ENCODE measurements at regions not wholly inside any gene's neighbourhood (a gene's known extent, or its start where the extent isn't known, plus 50 kb on each side); places are given as distances from the start of the nearest gene placed in this dataset.

- Mint-ChIP-seq H3K4me1 (no peaks in the 10 kb centered on the region), H3K27me3 (peaks cover 5% of the 10 kb centered on the region), H3K9me3 (ENCODE audit: insufficient read depth) (no peaks in the 10 kb centered on the region), H3K4me3 (no peak overlapping the region), H3K27ac (no peak overlapping the region)
- Histone ChIP-seq H3K27ac (ENCODE audit: low read length in 2 of 2) (no peak overlapping the region), H4K20me1 (ENCODE audit: control insufficient read depth, insufficient read depth, low read length, poor library complexity, severe bottlenecking) (no peaks in the 10 kb centered on the region), H2AFZ (ENCODE audit: insufficient read depth, low read depth, low read length, poor library complexity, severe bottlenecking) (no peak overlapping the region), H3K36me3 (replicated peaks in 1 of 2; ENCODE audit: control extremely low read depth in 1 of 2, control insufficient read depth in 1 of 2, extremely low read depth in 1 of 2, insufficient read depth in 2 of 2, low read length in 1 of 2) (no peaks in the 10 kb centered on the region), H3K4me3 (ENCODE audit: control extremely low read depth in 1 of 5, extremely low read depth in 1 of 5, insufficient read depth in 1 of 5, low read depth in 2 of 5, low read length in 4 of 5) (no peak overlapping the region), H3K79me2 (ENCODE audit: control insufficient read depth, insufficient read depth, low read length) (no peaks in the 10 kb centered on the region), H3K9ac (ENCODE audit: low read length) (no peak overlapping the region), H3K9me3 (ENCODE audit: control extremely low read depth in 1 of 3, control insufficient read depth in 2 of 3, insufficient read depth in 1 of 3, low read length in 2 of 3) (peaks cover 0 to 8% (median 0%) of the 10 kb centered on the region in 3 donors), H3K27me3 (replicated peaks in 1 of 4; ENCODE audit: control extremely low read depth in 1 of 4, control insufficient read depth in 3 of 4, insufficient read depth in 4 of 4, low read length in 3 of 4) (no peaks in the 10 kb centered on the region), H3K4me1 (ENCODE audit: control insufficient read depth in 2 of 2, insufficient read depth in 2 of 2, low read length in 2 of 2) (no peaks in the 10 kb centered on the region), H3K4me2 (replicated peaks; ENCODE audit: low read depth, low read length, poor library complexity, severe bottlenecking) (no peak overlapping the region)
- DNase-seq (no peak), ATAC-seq (ENCODE audit: low read depth) (no peak)
- intact Hi-C loops (cut with micrococcal nuclease), result no loop called here
- WGBS (ENCODE audit: insufficient coverage), result 90% methylated on average over 10 of the region's 12 CpGs
- ChIA-PET CTCF (no interaction called here), POLR2A (no interaction called here)
- TF ChIP-seq CTCF (IDR thresholded peaks at IDR 0.05) (no peak), EZH2 (IDR thresholded peaks at IDR 0.05; ENCODE audit: borderline replicate concordance, insufficient read depth, low read depth, low read length, poor library complexity, severe bottlenecking) (no peak)
These were observed 141.7 kb downstream of the URI1 start for GRCh38 chr19:30083701-30084156.

GRCh38 chr19:30084390-30084819 is 142.4 kb downstream of the URI1 start:
- intact Hi-C loops (cut with micrococcal nuclease), result no loop called here
- Mint-ChIP-seq H3K27me3 (peaks cover 5% of the 10 kb centered on the region), H3K4me1 (no peaks in the 10 kb centered on the region)

More at GRCh38 chr19:30084390-30084819, 142.4 kb downstream of the URI1 start:
- no peak overlapping the region for H3K27ac ChIP-seq (ENCODE audit: low read length in 2 of 2)
- no peak overlapping the region for H3K4me2 ChIP-seq (replicated peaks; ENCODE audit: low read depth, low read length, poor library complexity, severe bottlenecking)
- CTCF ChIA-PET, result no interaction called here
- 100% methylated on average over 5 of the region's 12 CpGs for whole genome bisulfite sequencing (ENCODE audit: insufficient coverage)
- Mint-ChIP-seq H3K4me3 (no peak overlapping the region), H3K9me3 (ENCODE audit: insufficient read depth) (no peaks in the 10 kb centered on the region), H3K27ac (no peak overlapping the region)
- H4K20me1 ChIP-seq (ENCODE audit: control insufficient read depth, insufficient read depth, low read length, poor library complexity, severe bottlenecking), result no peaks in the 10 kb centered on the region
- POLR2A ChIA-PET, result no interaction called here
- H3K4me3 ChIP-seq (ENCODE audit: control extremely low read depth in 1 of 5, extremely low read depth in 1 of 5, insufficient read depth in 1 of 5, low read depth in 2 of 5, low read length in 4 of 5), result no peak overlapping the region
- H3K36me3 ChIP-seq (replicated peaks in 1 of 2; ENCODE audit: control extremely low read depth in 1 of 2, control insufficient read depth in 1 of 2, extremely low read depth in 1 of 2, insufficient read depth in 2 of 2, low read length in 1 of 2), result no peaks in the 10 kb centered on the region
- no peak overlapping the region for H2AFZ ChIP-seq (ENCODE audit: insufficient read depth, low read depth, low read length, poor library complexity, severe bottlenecking)
- ATAC-seq (ENCODE audit: low read depth) (no peak), DNase-seq (no peak)
- H3K9ac ChIP-seq (ENCODE audit: low read length), result no peak overlapping the region
- TF ChIP-seq CTCF (IDR thresholded peaks at IDR 0.05) (no peak), EZH2 (IDR thresholded peaks at IDR 0.05; ENCODE audit: borderline replicate concordance, insufficient read depth, low read depth, low read length, poor library complexity, severe bottlenecking) (no peak)
- H3K9me3 ChIP-seq (ENCODE audit: control extremely low read depth in 1 of 3, control insufficient read depth in 2 of 3, insufficient read depth in 1 of 3, low read length in 2 of 3), result peaks cover 0 to 8% (median 0%) of the 10 kb centered on the region in 3 donors
- H3K27me3 ChIP-seq (replicated peaks in 1 of 4; ENCODE audit: control extremely low read depth in 1 of 4, control insufficient read depth in 3 of 4, insufficient read depth in 4 of 4, low read length in 3 of 4), result no peaks in the 10 kb centered on the region
- no peaks in the 10 kb centered on the region for H3K79me2 ChIP-seq (ENCODE audit: control insufficient read depth, insufficient read depth, low read length)
- H3K4me1 ChIP-seq (ENCODE audit: control insufficient read depth in 2 of 2, insufficient read depth in 2 of 2, low read length in 2 of 2), result no peaks in the 10 kb centered on the region
